Adrenal gland (tissue), 9 donors: ENCODE measurements at regions not wholly inside any gene's neighbourhood (a gene's known extent, or its start where the extent isn't known, plus 50 kb on each side); places are given as distances from the start of the nearest gene placed in this dataset.
"Not testable (repeated sequence)": the region's sequence is repeated elsewhere in the genome, so short reads cannot be mapped to it uniquely, and the experiment has no call there.

Source experiments
- DNase-seq, 7 donors: peaks; one replicate each; pipeline ENCODE4 v3.0.0-alpha.2; 2019 to 2020
- H3K27ac ChIP-seq, 5 donors: fragments of 200-600 bp; sonication (generic) in 4 of 5; 1 replicate in 3 of 5; 2 replicates in 2 of 5; pipeline versions ENCODE4 v1.5.1 to v1.8.0; 2016 to 2020; ENCODE audit warnings: mild to moderate bottlenecking in 1 of 5
- H3K27me3 ChIP-seq: fragments of 200-600 bp; 2 replicates; pipeline ENCODE4 v1.8.0; 2021
- H3K36me3 ChIP-seq, 2 donors: fragments of 200-600 bp; replicated peaks in 1 of 2; 1 replicate in 1 of 2; 2 replicates in 1 of 2; pipeline versions ENCODE4 v1.5.1 to v1.8.0; 2018 to 2022
- H3K4me1 ChIP-seq, 2 donors: fragments of 200-600 bp; replicated peaks in 1 of 2; 1 replicate in 1 of 2; 2 replicates in 1 of 2; pipeline versions ENCODE4 v1.5.1 to v1.8.0; 2018 to 2021
- H3K4me3 ChIP-seq, 4 donors: fragments of 200-600 bp; sonication (generic) in 3 of 4; one replicate each; pipeline ENCODE4 v1.5.1; 2016 to 2018
- H3K9me3 ChIP-seq, 3 donors: fragments of 200-600 bp; sonication (generic) in 1 of 3; replicated peaks in 1 of 3; 1 replicate in 2 of 3; 2 replicates in 1 of 3; pipeline versions ENCODE4 v1.5.1 to v1.8.0; 2016 to 2021
- POLR2A ChIP-seq, 2 donors: fragments of 450-650 bp; IDR thresholded peaks; one replicate each; pipeline ENCODE4 v1.6.1; 2017; ENCODE audit warnings: antibody characterized with exemption in 2 of 2, mild to moderate bottlenecking in 2 of 2, moderate library complexity in 1 of 2
- WGBS, 4 donors: extraction: QIAGEN DNeasy Blood & Tissue Kit in 2 of 4; methylation state at CpG; one replicate each; pipeline versions ENCODE4 v1.1.5 to v1.1.7; 2013 to 2017; 5-methylcytosine and 5-hydroxymethylcytosine counted together
- intact Hi-C, 2 donors: fragments of 100-400 bp; cut with DNase I; formaldehyde crosslinking; loops; one replicate each; pipeline versions ENCODE4 v1.14.1 to v1.15.0; 2022 to 2023
- TF ChIP-seq, protein P1 (sequence below), 6 experiments: fragments of 450-650 bp in 4 of 6; fragments of 200-600 bp in 2 of 6; sonication (generic) in 1 of 6; IDR thresholded peaks; 1 replicate in 5 of 6; 2 replicates in 1 of 6; pipeline versions ENCODE4 v1.5.1 to v1.8.0; 2016 to 2021; ENCODE audit warnings: antibody characterized with exemption in 6 of 6, mild to moderate bottlenecking in 2 of 6, moderate library complexity in 1 of 6
- donor health status: healthy with polysubstance abuse.
- donor health status: Bipolar disorder and iron deficiency.
- donor health status: DM: yes; HTN: yes; CAD: no.
- donor health status: DM: no; HTN: no; CAD: no.
- donor health status: DM: no; HTN: no; CAD: no.

DNA sequence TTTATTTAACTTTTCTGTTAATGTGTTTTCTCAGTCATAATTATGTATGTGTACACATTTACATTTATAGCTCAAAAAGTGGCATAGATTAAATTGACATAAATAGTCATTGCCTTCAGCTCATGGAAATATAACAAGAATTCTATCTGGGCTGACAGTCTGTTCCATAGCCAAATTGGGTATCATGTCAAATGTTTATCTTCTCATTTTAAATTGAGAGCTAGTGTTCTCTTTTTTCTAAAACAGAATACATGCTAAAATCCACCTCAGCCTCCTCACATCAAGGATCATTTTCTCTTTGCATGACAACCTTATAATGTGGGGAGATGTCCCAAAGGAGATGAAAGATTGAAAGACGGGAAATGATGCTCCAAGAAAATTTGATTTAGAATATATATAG, 144.1 kb upstream of the BCHE start:
- TF ChIP-seq, protein P1, sequence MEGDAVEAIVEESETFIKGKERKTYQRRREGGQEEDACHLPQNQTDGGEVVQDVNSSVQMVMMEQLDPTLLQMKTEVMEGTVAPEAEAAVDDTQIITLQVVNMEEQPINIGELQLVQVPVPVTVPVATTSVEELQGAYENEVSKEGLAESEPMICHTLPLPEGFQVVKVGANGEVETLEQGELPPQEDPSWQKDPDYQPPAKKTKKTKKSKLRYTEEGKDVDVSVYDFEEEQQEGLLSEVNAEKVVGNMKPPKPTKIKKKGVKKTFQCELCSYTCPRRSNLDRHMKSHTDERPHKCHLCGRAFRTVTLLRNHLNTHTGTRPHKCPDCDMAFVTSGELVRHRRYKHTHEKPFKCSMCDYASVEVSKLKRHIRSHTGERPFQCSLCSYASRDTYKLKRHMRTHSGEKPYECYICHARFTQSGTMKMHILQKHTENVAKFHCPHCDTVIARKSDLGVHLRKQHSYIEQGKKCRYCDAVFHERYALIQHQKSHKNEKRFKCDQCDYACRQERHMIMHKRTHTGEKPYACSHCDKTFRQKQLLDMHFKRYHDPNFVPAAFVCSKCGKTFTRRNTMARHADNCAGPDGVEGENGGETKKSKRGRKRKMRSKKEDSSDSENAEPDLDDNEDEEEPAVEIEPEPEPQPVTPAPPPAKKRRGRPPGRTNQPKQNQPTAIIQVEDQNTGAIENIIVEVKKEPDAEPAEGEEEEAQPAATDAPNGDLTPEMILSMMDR (IDR thresholded peaks at IDR 0.05) = no peak
- TF ChIP-seq POLR2A (IDR thresholded peaks at IDR 0.05) = no peak
- WGBS, 4 donors = 78 to 96% (median 79%) methylated on average over 1 of the region's 1 CpG

DNA sequence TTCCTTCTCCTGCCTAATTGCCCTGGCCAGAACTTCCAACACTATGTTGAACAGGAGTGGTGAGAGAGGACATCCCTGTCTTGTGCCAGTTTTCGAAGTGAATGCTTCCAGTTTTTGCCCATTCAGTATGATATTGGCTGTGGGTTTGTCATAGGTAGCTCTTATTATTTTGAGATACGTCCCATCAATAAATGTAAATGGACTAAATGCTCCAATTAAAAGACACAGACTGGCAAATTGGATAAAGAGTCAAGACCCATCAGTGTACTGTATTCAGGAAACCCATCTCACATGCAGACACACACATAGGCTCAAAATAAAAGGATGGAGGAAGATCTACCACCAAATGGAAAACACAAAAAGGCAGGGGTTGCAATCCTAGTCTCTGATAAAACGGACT, 123.6 kb upstream of the BCHE start:
- H3K27ac ChIP-seq = not testable (repeated sequence)

More for the DNA sequence above, 144.1 kb upstream of the BCHE start:
- DNase-seq = no peak
- H3K4me3 ChIP-seq = no peak overlapping the region
- no peaks in the 10 kb centered on the region for H3K9me3 ChIP-seq
- intact Hi-C loops = no loop called here
- no peaks in the 10 kb centered on the region for H3K27me3 ChIP-seq
- H3K36me3 ChIP-seq = no peaks in the 10 kb centered on the region
- no peak overlapping the region for H3K27ac ChIP-seq
- H3K4me1 ChIP-seq = no peaks in the 10 kb centered on the region

DNA sequence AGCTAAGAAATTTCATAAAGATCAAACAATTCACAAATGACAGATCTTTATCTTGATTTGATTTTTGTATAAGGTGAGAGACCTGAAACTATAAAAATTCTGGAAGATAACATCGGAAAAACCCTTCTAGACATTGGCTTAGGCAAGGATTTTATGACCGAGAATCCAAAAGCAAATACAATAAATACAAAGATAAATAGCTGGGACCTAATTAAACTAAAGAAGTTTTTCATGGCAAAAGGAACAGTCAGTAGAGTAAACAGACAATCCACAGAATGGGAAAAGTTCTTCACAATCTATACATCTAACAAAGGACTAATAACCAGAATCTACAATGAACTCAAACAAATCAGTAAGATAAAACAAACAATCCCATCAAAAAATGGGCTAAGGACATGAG, 116.9 kb upstream of the BCHE start:
- no peak overlapping the region for H3K4me3 ChIP-seq
- H3K27me3 ChIP-seq = no peaks in the 10 kb centered on the region
- no peak for TF ChIP-seq POLR2A (IDR thresholded peaks at IDR 0.05)
- TF ChIP-seq, protein P1 (IDR thresholded peaks at IDR 0.05) = no peak
- DNase-seq = no peak
- H3K36me3 ChIP-seq = no peaks in the 10 kb centered on the region
- no peak overlapping the region for H3K27ac ChIP-seq
- intact Hi-C loops = no loop called here
- no peaks in the 10 kb centered on the region for H3K9me3 ChIP-seq
- 82 to 90% (median 84%) methylated on average over 2 of the region's 2 CpGs for WGBS, 4 donors
- no peaks in the 10 kb centered on the region for H3K4me1 ChIP-seq

More for the DNA sequence above, 123.6 kb upstream of the BCHE start:
- H3K27me3 ChIP-seq, H3K4me1 ChIP-seq, H3K9me3 ChIP-seq, DNase-seq, H3K36me3 ChIP-seq, intact Hi-C loops, H3K4me3 ChIP-seq: not testable (repeated sequence)
- 59 to 74% (median 73%) methylated on average over 3 of the region's 3 CpGs for WGBS, 4 donors

DNA sequence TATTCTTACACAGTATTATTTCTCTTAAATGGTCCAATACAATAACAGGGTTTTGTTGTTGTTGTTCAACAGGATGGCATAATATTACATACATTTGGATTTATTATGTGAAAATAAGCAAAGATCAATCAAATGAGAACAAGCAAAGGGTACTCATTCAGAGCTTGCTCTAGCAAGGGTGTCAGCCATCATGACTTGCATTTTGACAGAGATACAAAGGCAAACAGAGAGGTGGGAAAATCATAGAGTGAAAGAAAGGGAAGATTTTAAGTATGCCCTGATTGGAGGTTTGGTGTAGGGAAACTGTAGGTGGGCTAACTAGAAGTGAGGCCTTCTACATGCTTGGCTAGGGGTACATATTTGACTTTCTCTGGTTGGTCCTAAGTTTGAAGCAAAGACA, 109.1 kb upstream of the BCHE start:
- Histone ChIP-seq H3K9me3 (no peaks in the 10 kb centered on the region), H3K36me3 (no peaks in the 10 kb centered on the region), H3K27ac (no peak overlapping the region), H3K4me3 (no peak overlapping the region), H3K4me1 (no peaks in the 10 kb centered on the region), H3K27me3 (no peaks in the 10 kb centered on the region)
- TF ChIP-seq, protein P1 (IDR thresholded peaks at IDR 0.05) = no peak
- no peak for TF ChIP-seq POLR2A (IDR thresholded peaks at IDR 0.05)
- no peak for DNase-seq
- intact Hi-C loops = no loop called here

- Histone ChIP-seq H3K4me3 (no peak overlapping the region), H3K4me1 (no peaks in the 10 kb centered on the region), H3K36me3 (no peaks in the 10 kb centered on the region), H3K27me3 (no peaks in the 10 kb centered on the region), H3K9me3 (no peaks in the 10 kb centered on the region), H3K27ac (no peak overlapping the region)
- intact Hi-C loops = no loop called here
- 78 to 95% (median 90%) methylated on average over 1 of the region's 1 CpG for WGBS, 4 donors
- TF ChIP-seq, protein P1 (IDR thresholded peaks at IDR 0.05) = no peak
- TF ChIP-seq POLR2A (IDR thresholded peaks at IDR 0.05) = no peak
- DNase-seq = no peak
Measured at GRCh38 chr3:165938986-165939540, 101.8 kb upstream of the BCHE start.

GRCh38 chr3:165936081-165936480, 98.9 kb upstream of the BCHE start:
- WGBS, 4 donors = 83 to 100% (median 95%) methylated on average over 1 of the region's 1 CpG
- DNase-seq, H3K27ac ChIP-seq, H3K27me3 ChIP-seq, H3K4me1 ChIP-seq, intact Hi-C loops, H3K9me3 ChIP-seq, H3K36me3 ChIP-seq, H3K4me3 ChIP-seq: not testable (repeated sequence)

- H3K27me3 ChIP-seq, H3K9me3 ChIP-seq, intact Hi-C loops, H3K27ac ChIP-seq, DNase-seq, H3K4me3 ChIP-seq, H3K4me1 ChIP-seq, H3K36me3 ChIP-seq: not testable (repeated sequence)
- WGBS, 4 donors = 91 to 98% (median 94%) methylated on average over 9 to 29 of the region's 29 CpGs
Measured at GRCh38 chr3:165924301-165924791, 87.1 kb upstream of the BCHE start.
